ENCODE measurements at regions not wholly inside any gene's neighbourhood (a gene's known extent, or its start where the extent isn't known, plus 50 kb on each side); places are given as distances from the start of the nearest gene placed in this dataset.

GRCh38 chr22:49183208-49183825 is 644.4 kb downstream of the BRD1 start:
- no peak for ATAC-seq (ENCODE audit: low read depth)
- TF ChIP-seq, protein P1, sequence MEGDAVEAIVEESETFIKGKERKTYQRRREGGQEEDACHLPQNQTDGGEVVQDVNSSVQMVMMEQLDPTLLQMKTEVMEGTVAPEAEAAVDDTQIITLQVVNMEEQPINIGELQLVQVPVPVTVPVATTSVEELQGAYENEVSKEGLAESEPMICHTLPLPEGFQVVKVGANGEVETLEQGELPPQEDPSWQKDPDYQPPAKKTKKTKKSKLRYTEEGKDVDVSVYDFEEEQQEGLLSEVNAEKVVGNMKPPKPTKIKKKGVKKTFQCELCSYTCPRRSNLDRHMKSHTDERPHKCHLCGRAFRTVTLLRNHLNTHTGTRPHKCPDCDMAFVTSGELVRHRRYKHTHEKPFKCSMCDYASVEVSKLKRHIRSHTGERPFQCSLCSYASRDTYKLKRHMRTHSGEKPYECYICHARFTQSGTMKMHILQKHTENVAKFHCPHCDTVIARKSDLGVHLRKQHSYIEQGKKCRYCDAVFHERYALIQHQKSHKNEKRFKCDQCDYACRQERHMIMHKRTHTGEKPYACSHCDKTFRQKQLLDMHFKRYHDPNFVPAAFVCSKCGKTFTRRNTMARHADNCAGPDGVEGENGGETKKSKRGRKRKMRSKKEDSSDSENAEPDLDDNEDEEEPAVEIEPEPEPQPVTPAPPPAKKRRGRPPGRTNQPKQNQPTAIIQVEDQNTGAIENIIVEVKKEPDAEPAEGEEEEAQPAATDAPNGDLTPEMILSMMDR (IDR thresholded peaks at IDR 0.05; ENCODE audit: poor library complexity, severe bottlenecking), result no peak
- no peaks in the 10 kb centered on the region for H3K27me3 ChIP-seq (ENCODE audit: insufficient read depth, poor library complexity, severe bottlenecking)
- H3K4me1 ChIP-seq (ENCODE audit: insufficient read depth, poor library complexity, severe bottlenecking), result no peaks in the 10 kb centered on the region
- H3K9me3 ChIP-seq (ENCODE audit: severe bottlenecking), result no peaks in the 10 kb centered on the region
- DNase-seq (ENCODE audit: low spot score), result no peak
- no peak overlapping the region for H3K27ac ChIP-seq (ENCODE audit: poor library complexity, severe bottlenecking)
- no peaks in the 10 kb centered on the region for H3K36me3 ChIP-seq (ENCODE audit: low read depth)
- H3K4me3 ChIP-seq (ENCODE audit: severe bottlenecking), result no peak overlapping the region

DNA sequence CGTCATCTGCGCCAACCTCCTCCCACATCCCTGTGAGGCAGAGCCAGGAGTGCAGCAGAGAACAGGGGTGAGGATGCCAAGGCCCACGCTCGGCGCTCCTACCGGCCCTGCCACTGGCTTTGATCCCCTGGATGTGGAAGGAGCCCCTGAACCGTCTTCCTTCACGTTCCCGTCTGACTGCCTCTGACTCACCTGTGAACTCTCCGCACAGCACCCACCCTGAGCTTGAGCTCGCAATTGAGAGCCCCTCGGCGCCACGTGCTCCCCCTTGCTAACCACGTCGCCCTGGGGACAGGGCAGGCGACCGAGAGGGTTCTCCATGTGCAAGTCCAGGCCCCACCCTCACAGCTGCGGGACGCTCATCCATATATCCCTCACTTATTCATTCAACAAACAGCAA is 645.3 kb downstream of the BRD1 start:
- Histone ChIP-seq H3K36me3 (ENCODE audit: low read depth) (no peaks in the 10 kb centered on the region), H3K4me1 (ENCODE audit: insufficient read depth, poor library complexity, severe bottlenecking) (no peaks in the 10 kb centered on the region), H3K4me3 (ENCODE audit: severe bottlenecking) (no peak overlapping the region), H3K27me3 (ENCODE audit: insufficient read depth, poor library complexity, severe bottlenecking) (no peaks in the 10 kb centered on the region), H3K27ac (ENCODE audit: poor library complexity, severe bottlenecking) (no peak overlapping the region), H3K9me3 (ENCODE audit: severe bottlenecking) (no peaks in the 10 kb centered on the region)
- DNase-seq (ENCODE audit: low spot score), result no peak
- TF ChIP-seq, protein P1 (IDR thresholded peaks at IDR 0.05; ENCODE audit: poor library complexity, severe bottlenecking), result no peak
- no peak for ATAC-seq (ENCODE audit: low read depth)

DNA sequence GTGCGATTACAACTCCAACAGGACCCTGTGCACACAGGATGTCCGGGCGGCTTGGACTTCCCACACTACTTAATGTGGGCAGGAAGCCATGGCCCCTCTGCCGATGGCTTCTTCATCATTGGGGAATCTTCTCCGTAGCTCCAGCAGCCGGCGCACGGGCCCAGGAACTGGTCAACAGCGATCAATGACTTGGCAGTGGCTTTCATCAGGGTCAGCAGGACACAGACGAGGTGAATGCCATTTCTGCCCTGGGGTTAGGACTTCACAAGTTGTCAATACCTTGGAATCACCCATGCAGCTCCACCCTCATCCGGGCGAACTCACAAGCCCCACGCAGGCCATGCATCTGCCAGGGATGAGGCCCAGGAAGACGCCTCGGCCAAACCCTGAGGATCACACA is 645.7 kb downstream of the BRD1 start:
- H3K4me1 ChIP-seq (ENCODE audit: insufficient read depth, poor library complexity, severe bottlenecking), result no peaks in the 10 kb centered on the region
- no peaks in the 10 kb centered on the region for H3K27me3 ChIP-seq (ENCODE audit: insufficient read depth, poor library complexity, severe bottlenecking)
- TF ChIP-seq, protein P1 (IDR thresholded peaks at IDR 0.05; ENCODE audit: poor library complexity, severe bottlenecking), result no peak
- no peaks in the 10 kb centered on the region for H3K36me3 ChIP-seq (ENCODE audit: low read depth)
- H3K9me3 ChIP-seq (ENCODE audit: severe bottlenecking), result no peaks in the 10 kb centered on the region
- no peak overlapping the region for H3K4me3 ChIP-seq (ENCODE audit: severe bottlenecking)
- no peak overlapping the region for H3K27ac ChIP-seq (ENCODE audit: poor library complexity, severe bottlenecking)
- ATAC-seq (ENCODE audit: low read depth) (no peak), DNase-seq (ENCODE audit: low spot score) (no peak)

- H3K27ac ChIP-seq (ENCODE audit: poor library complexity, severe bottlenecking), result no peak overlapping the region
Observed at GRCh38 chr22:49181431-49181830, 646.2 kb downstream of the BRD1 start.

DNA sequence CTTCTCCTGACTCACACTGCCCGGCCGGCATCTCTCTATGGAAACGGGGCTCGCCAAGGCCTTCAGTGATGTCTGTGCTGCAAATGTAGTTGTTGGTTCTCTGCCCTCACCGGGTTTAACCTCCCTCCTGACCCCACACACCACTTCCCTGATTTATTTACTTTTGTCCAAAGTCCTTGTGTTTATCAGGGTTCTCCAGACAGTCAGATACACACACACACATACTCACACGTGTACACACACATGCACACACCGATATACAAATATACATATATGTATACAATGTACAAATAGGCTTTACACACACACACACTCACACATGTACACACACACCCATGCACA is 647.0 kb downstream of the BRD1 start:
- Histone ChIP-seq H3K27ac (ENCODE audit: poor library complexity, severe bottlenecking) (no peak overlapping the region), H3K9me3 (ENCODE audit: severe bottlenecking) (no peaks in the 10 kb centered on the region), H3K4me1 (ENCODE audit: insufficient read depth, poor library complexity, severe bottlenecking) (no peaks in the 10 kb centered on the region), H3K36me3 (ENCODE audit: low read depth) (no peaks in the 10 kb centered on the region), H3K27me3 (ENCODE audit: insufficient read depth, poor library complexity, severe bottlenecking) (no peaks in the 10 kb centered on the region), H3K4me3 (ENCODE audit: severe bottlenecking) (no peak overlapping the region)
- DNase-seq (ENCODE audit: low spot score) (no peak), ATAC-seq (ENCODE audit: low read depth) (no peak)
- TF ChIP-seq, protein P1 (IDR thresholded peaks at IDR 0.05; ENCODE audit: poor library complexity, severe bottlenecking), result no peak

More at GRCh38 chr22:49181431-49181830, 646.2 kb downstream of the BRD1 start:
- DNase-seq (ENCODE audit: low spot score) (no peak), ATAC-seq (ENCODE audit: low read depth) (no peak)
- Histone ChIP-seq H3K4me1 (ENCODE audit: insufficient read depth, poor library complexity, severe bottlenecking) (no peaks in the 10 kb centered on the region), H3K36me3 (ENCODE audit: low read depth) (no peaks in the 10 kb centered on the region), H3K9me3 (ENCODE audit: severe bottlenecking) (no peaks in the 10 kb centered on the region), H3K27me3 (ENCODE audit: insufficient read depth, poor library complexity, severe bottlenecking) (no peaks in the 10 kb centered on the region), H3K4me3 (ENCODE audit: severe bottlenecking) (no peak overlapping the region)
- TF ChIP-seq, protein P1 (IDR thresholded peaks at IDR 0.05; ENCODE audit: poor library complexity, severe bottlenecking), result no peak
